NB4 (cell line): ENCODE measurements at regions not wholly inside any gene's neighbourhood (a gene's known extent, or its start where the extent isn't known, plus 50 kb on each side); places are given as distances from the start of the nearest gene placed in this dataset.

Source experiments
- DNase-seq: peaks from one replicate; pipeline ENCODE4 v3.0.0; 2010; ENCODE audit warnings: low read depth
- H3K4me3 ChIP-seq: one replicate; pipeline ENCODE4 v1.5.1; 2011; ENCODE audit warnings: mild to moderate bottlenecking, low read depth, low read length, moderate library complexity
- CTCF ChIP-seq: IDR thresholded peaks from one replicate; pipeline ENCODE4 v1.5.1; 2012; ENCODE audit warnings: low read depth, low read length
- MAX ChIP-seq: IDR thresholded peaks from 2 replicates; pipeline ENCODE4 v1.6.1; 2011; ENCODE audit warnings: low read depth, low read length
- MYC ChIP-seq: IDR thresholded peaks from 2 replicates; pipeline ENCODE4 v1.6.1; 2011; ENCODE audit warnings: low read depth, low read length
- POLR2A ChIP-seq: IDR thresholded peaks from 2 replicates; pipeline ENCODE4 v1.6.1; 2011; ENCODE audit warnings: mild to moderate bottlenecking; ENCODE audit not compliant: insufficient read length; ENCODE audit errors: extremely low read depth

- TF ChIP-seq MAX, result no peak
- no peak for TF ChIP-seq POLR2A
- TF ChIP-seq CTCF, result no peak
- no peak for TF ChIP-seq MYC
- no peak for DNase-seq
Measured at GRCh38 chr5:39489263-39489662, 64.5 kb upstream of the DAB2 start.

GRCh38 chr5:39486790-39487189 lies 62.0 kb upstream of the DAB2 start:
- TF ChIP-seq MAX, result no peak
- no peak for TF ChIP-seq MYC
- H3K4me3 ChIP-seq, result no peak overlapping the region
- DNase-seq, result no peak

More at GRCh38 chr5:39489263-39489662, 64.5 kb upstream of the DAB2 start:
- H3K4me3 ChIP-seq, result no peak overlapping the region

- no peak for TF ChIP-seq POLR2A
- no peak overlapping the region for H3K4me3 ChIP-seq
- no peak for DNase-seq
Measured at GRCh38 chr5:39486361-39486760, 61.6 kb upstream of the DAB2 start.

- no peak for DNase-seq
- no peak overlapping the region for H3K4me3 ChIP-seq
- TF ChIP-seq MYC, result no peak
- TF ChIP-seq POLR2A, result no peak
- TF ChIP-seq CTCF, result no peak
- no peak for TF ChIP-seq MAX
Measured at GRCh38 chr5:39485079-39485478, 60.3 kb upstream of the DAB2 start.

- DNase-seq, result no peak
- no peak for TF ChIP-seq MYC
- TF ChIP-seq MAX, result no peak
- TF ChIP-seq POLR2A, result no peak
- no peak for TF ChIP-seq CTCF
Measured at GRCh38 chr5:39484673-39485072, 59.9 kb upstream of the DAB2 start.

GRCh38 chr5:39482098-39482497 lies 57.3 kb upstream of the DAB2 start:
- no peak for TF ChIP-seq CTCF
- TF ChIP-seq POLR2A, result no peak
- no peak for TF ChIP-seq MAX
- no peak for TF ChIP-seq MYC
- H3K4me3 ChIP-seq, result no peak overlapping the region
- no peak for DNase-seq

More at GRCh38 chr5:39484673-39485072, 59.9 kb upstream of the DAB2 start:
- no peak overlapping the region for H3K4me3 ChIP-seq

GRCh38 chr5:39479537-39479936 lies 54.8 kb upstream of the DAB2 start:
- TF ChIP-seq POLR2A (no peak), CTCF (no peak), MYC (no peak), MAX (no peak)
- H3K4me3 ChIP-seq, result no peak overlapping the region

More at GRCh38 chr5:39479537-39479936, 54.8 kb upstream of the DAB2 start:
- no peak for DNase-seq
